IMR-90 (cell line): ENCODE measurements at regions not wholly inside any gene's neighbourhood (a gene's known extent, or its start where the extent isn't known, plus 50 kb on each side); places are given as distances from the start of the nearest gene placed in this dataset.

Source experiments
- ATAC-seq: fragments of 200-7000 bp; cut with Tn5 transposase; 2 replicates; pipeline ENCODE4 v1.9.1; 2020; ENCODE audit warnings: low read depth, mild to moderate bottlenecking, moderate library complexity
- BruUV-seq: library from RNA; stranded (reverse); fragments of 400-500 nt; replicated peaks from 2 replicates; lab custom pipeline; 2021; lab: Mats Ljungman, UMichigan
- CTCF ChIA-PET: fragments of 300-600 bp; formaldehyde crosslinking; extraction: SDS; loops from one replicate; lab custom pipeline; 2021; ENCODE audit warnings: antibody characterized with exemption; lab: Yijun Ruan, JAX
- POLR2A ChIA-PET: fragments of 300-600 bp; sonication (Branson Sonifier 250); formaldehyde crosslinking; loops from one replicate; lab custom pipeline; 2022; ENCODE audit warnings: antibody characterized with exemption; ENCODE audit not compliant: unreplicated experiment; lab: Charles Lee
- DNase-seq: peaks from one replicate; pipeline ENCODE4 v3.0.0; 2013
- H2AFZ ChIP-seq: replicated peaks from 2 replicates; pipeline ENCODE3; 2013; ENCODE audit warnings: low read length, mild to moderate bottlenecking; ENCODE audit not compliant: poor library complexity
- H2AK5ac ChIP-seq: 2 replicates; pipeline ENCODE4 v1.6.1; 2013; ENCODE audit warnings: low read depth, low read length, inconsistent platforms
- H2AK9ac ChIP-seq: replicated peaks from 2 replicates; pipeline ENCODE3; 2013; ENCODE audit warnings: mild to moderate bottlenecking, low read depth, low read length, moderate library complexity; ENCODE audit not compliant: poor library complexity
- H2BK120ac ChIP-seq: 2 replicates; pipeline ENCODE4 v1.6.1; 2013; ENCODE audit warnings: low read depth, low read length, inconsistent platforms
- H2BK15ac ChIP-seq: 3 replicates; pipeline ENCODE4 v1.6.1; 2013; ENCODE audit warnings: low read depth, low read length, inconsistent platforms
- H2BK20ac ChIP-seq: 2 replicates; pipeline ENCODE4 v1.6.1; 2013; ENCODE audit warnings: low read depth, mild to moderate bottlenecking, inconsistent platforms, low read length, moderate library complexity
- H2BK5ac ChIP-seq: 2 replicates; pipeline ENCODE4 v1.6.1; 2013; ENCODE audit warnings: mild to moderate bottlenecking, low read depth, low read length, inconsistent platforms; ENCODE audit not compliant: poor library complexity, severe bottlenecking
- H3K14ac ChIP-seq: replicated peaks from 2 replicates; pipeline ENCODE4 v1.6.1; 2013; ENCODE audit warnings: low read depth, low read length, inconsistent platforms
- H3K18ac ChIP-seq: 2 replicates; pipeline ENCODE4 v1.6.1; 2013; ENCODE audit warnings: low read depth, low read length, control low read depth
- H3K23ac ChIP-seq: 2 replicates; pipeline ENCODE4 v1.6.1; 2013; ENCODE audit warnings: low read depth, low read length, inconsistent platforms
- H3K27ac ChIP-seq: 2 replicates; pipeline ENCODE4 v1.5.1; 2013; ENCODE audit warnings: mild to moderate bottlenecking, control low read depth, low read length; ENCODE audit not compliant: insufficient read depth
- H3K27me3 ChIP-seq: 2 replicates; pipeline ENCODE4 v1.6.1; 2013; ENCODE audit warnings: low read length; ENCODE audit not compliant: control insufficient read depth, insufficient read depth
- H3K36me3 ChIP-seq: 2 replicates; pipeline ENCODE4 v1.6.1; 2013; ENCODE audit warnings: low read length, mixed read lengths; ENCODE audit not compliant: control insufficient read depth, insufficient read depth
- H3K4ac ChIP-seq: 2 replicates; pipeline ENCODE4 v1.6.1; 2013; ENCODE audit warnings: low read depth, low read length, inconsistent platforms
- H3K4me1 ChIP-seq: 2 replicates; pipeline ENCODE4 v1.6.1; 2013; ENCODE audit warnings: low read length, mixed read lengths; ENCODE audit not compliant: control insufficient read depth, insufficient read depth
- H3K4me2 ChIP-seq: 2 replicates; pipeline ENCODE4 v1.6.1; 2013; ENCODE audit warnings: low read depth, mild to moderate bottlenecking, control low read depth, low read length, moderate library complexity
- H3K4me3 ChIP-seq: 2 replicates; pipeline ENCODE4 v1.5.1; 2013; ENCODE audit warnings: low read depth, mild to moderate bottlenecking, control low read depth, low read length, moderate library complexity; ENCODE audit not compliant: insufficient read depth
- H3K56ac ChIP-seq: 2 replicates; pipeline ENCODE4 v1.6.1; 2013; ENCODE audit warnings: low read length, inconsistent platforms; ENCODE audit not compliant: insufficient read depth; ENCODE audit errors: extremely low read depth
- H3K79me1 ChIP-seq, 2 experiments: 2 replicates each; pipeline ENCODE4 v1.6.1; 2013; ENCODE audit warnings: low read length in 2 of 2, inconsistent platforms in 1 of 2, low read depth in 1 of 2
- H3K9ac ChIP-seq: 2 replicates; pipeline ENCODE4 v1.6.1; 2013; ENCODE audit warnings: low read depth, low read length, control low read depth
- H3K9me1 ChIP-seq: 2 replicates; pipeline ENCODE4 v1.6.1; 2013; ENCODE audit warnings: low read length, inconsistent platforms; ENCODE audit not compliant: insufficient read depth
- H3K9me3 ChIP-seq: 2 replicates; pipeline ENCODE4 v1.6.1; 2013; ENCODE audit warnings: low read length; ENCODE audit not compliant: control insufficient read depth, insufficient read depth
- H4K20me1 ChIP-seq: 2 replicates; pipeline ENCODE4 v1.6.1; 2013; ENCODE audit warnings: low read length, inconsistent platforms; ENCODE audit not compliant: insufficient read depth
- H4K5ac ChIP-seq: 2 replicates; pipeline ENCODE4 v1.6.1; 2013; ENCODE audit warnings: mild to moderate bottlenecking, low read depth, low read length, control low read depth
- H4K8ac ChIP-seq, 2 experiments: 2 replicates each; pipeline ENCODE4 v1.6.1; 2013; ENCODE audit warnings: low read depth in 2 of 2, low read length in 2 of 2, control low read depth in 1 of 2, inconsistent platforms in 1 of 2
- H4K91ac ChIP-seq: 2 replicates; pipeline ENCODE4 v1.6.1; 2013; ENCODE audit warnings: low read depth, low read length, inconsistent platforms; ENCODE audit not compliant: insufficient read depth
- BHLHE40 ChIP-seq: fragments of 150-350 bp; IDR thresholded peaks from 2 replicates; pipeline ENCODE4 v1.6.1; 2016; ENCODE audit warnings: mild to moderate bottlenecking, low read depth, low read length
- CEBPB ChIP-seq: IDR thresholded peaks from 2 replicates; pipeline ENCODE4 v1.6.1; 2012; ENCODE audit warnings: low read depth, low read length, improper control_type of control experiment
- CHD1 ChIP-seq: IDR thresholded peaks from 2 replicates; pipeline ENCODE4 v1.6.1; 2012; ENCODE audit warnings: low read depth, low read length, improper control_type of control experiment
- FOS ChIP-seq: fragments of 150-350 bp; IDR thresholded peaks from 2 replicates; pipeline ENCODE4 v1.6.1; 2016; ENCODE audit warnings: low read depth, low read length
- MAFK ChIP-seq: IDR thresholded peaks from 2 replicates; pipeline ENCODE4 v1.6.1; 2012; ENCODE audit warnings: low read depth, low read length, improper control_type of control experiment
- MAZ ChIP-seq: IDR thresholded peaks from 2 replicates; pipeline ENCODE4 v1.6.1; 2012; ENCODE audit warnings: low read depth, mild to moderate bottlenecking, low read length, improper control_type of control experiment, moderate library complexity, borderline replicate concordance
- MXI1 ChIP-seq: IDR thresholded peaks from 2 replicates; pipeline ENCODE4 v1.6.1; 2012; ENCODE audit warnings: low read depth, mild to moderate bottlenecking, low read length, moderate library complexity, borderline replicate concordance
- POLR2A ChIP-seq: IDR thresholded peaks from 2 replicates; pipeline ENCODE4 v1.6.1; 2012; ENCODE audit warnings: mild to moderate bottlenecking, low read depth, low read length
- RAD21 ChIP-seq: IDR thresholded peaks from 2 replicates; pipeline ENCODE4 v1.6.1; 2012; ENCODE audit warnings: low read length, improper control_type of control experiment
- RFX5 ChIP-seq: IDR thresholded peaks from 2 replicates; pipeline ENCODE4 v1.8.0; 2012; ENCODE audit warnings: low read depth, mild to moderate bottlenecking, low read length, moderate library complexity
- SMC3 ChIP-seq: fragments of 150-350 bp; IDR thresholded peaks from 2 replicates; pipeline ENCODE4 v1.6.1; 2016; ENCODE audit warnings: low read depth, mild to moderate bottlenecking, antibody characterized with exemption, low read length, moderate library complexity
- WGBS, 2 experiments: methylation state at CpG; one replicate each; pipeline versions ENCODE4 v1.1.5 to v1.1.7; 2013; ENCODE audit warnings: missing lambda C conversion rate in 2 of 2; ENCODE audit not compliant: insufficient read length in 1 of 2; ENCODE audit errors: extremely low coverage in 2 of 2; 5-methylcytosine and 5-hydroxymethylcytosine counted together
- dilution Hi-C: fragments of 300-500 bp; cut with HindIII; formaldehyde crosslinking; loops from one replicate; pipeline ENCODE4 v1.14.3; 2018; ENCODE audit warnings: low sequenced_read_pairs; ENCODE audit not compliant: unreplicated experiment
- in situ Hi-C: fragments of 300-500 bp; cut with MboI; formaldehyde crosslinking; loops from 3 replicates; pipeline ENCODE4 v1.14.3; 2019; ENCODE audit warnings: low sequenced_read_pairs, inconsistent platforms, mixed read lengths
- intact Hi-C: fragments of 100-400 bp; cut with micrococcal nuclease; formaldehyde crosslinking; loops from 2 replicates; pipeline ENCODE4 v1.10.0; 2022
- TF ChIP-seq, protein P1 (sequence below): conservative IDR thresholded peaks from 2 replicates; pipeline ENCODE4 v1.5.1; 2012; ENCODE audit warnings: mild to moderate bottlenecking, low read depth, low read length, improper control_type of control experiment
- TF ChIP-seq, protein P2 (sequence below): fragments of 150-350 bp; IDR thresholded peaks from 2 replicates; pipeline ENCODE4 v1.6.1; 2017; ENCODE audit warnings: mild to moderate bottlenecking, antibody characterized with exemption, low read length, low read depth

DNA sequence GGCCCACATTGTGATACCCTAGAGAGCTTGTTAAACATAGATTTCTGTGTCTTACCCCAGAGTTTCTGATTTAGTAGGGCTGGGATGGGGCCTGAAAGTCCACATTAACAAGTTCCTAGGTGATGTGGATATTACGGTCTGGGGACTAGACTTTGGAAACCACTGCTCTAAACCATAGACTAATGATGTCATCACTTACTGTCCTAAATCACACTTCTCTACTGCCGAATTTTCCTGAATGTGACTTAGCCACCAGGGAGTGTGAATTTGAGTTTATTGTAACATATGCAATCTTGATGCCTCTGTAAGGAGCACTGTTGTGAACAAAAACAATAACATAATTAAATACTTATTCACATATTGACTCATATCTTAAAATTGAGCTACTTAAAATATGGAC is 165.6 kb downstream of the BTBD3 start:
- no peak overlapping the region for H2BK5ac ChIP-seq
- ChIA-PET POLR2A (no interaction called here), CTCF (no interaction called here)
- DNase-seq: no peak
- no peak overlapping the region for H4K8ac ChIP-seq
- no TSS peak for BruUV-seq
- H3K9ac ChIP-seq: no peak overlapping the region
- H3K56ac ChIP-seq: no peak overlapping the region
- H3K4me1 ChIP-seq: no peaks in the 10 kb centered on the region
- H3K9me3 ChIP-seq: no peaks in the 10 kb centered on the region
- no peaks in the 10 kb centered on the region for H4K20me1 ChIP-seq
- H2BK15ac ChIP-seq: no peak overlapping the region
- no peaks in the 10 kb centered on the region for H3K36me3 ChIP-seq
- H3K23ac ChIP-seq: no peak overlapping the region
- in situ Hi-C loops: no loop called here
- H3K4me2 ChIP-seq: no peak overlapping the region
- H2BK20ac ChIP-seq: no peak overlapping the region
- H3K27ac ChIP-seq: no peak overlapping the region
- dilution Hi-C loops: no loop called here
- H3K9me1 ChIP-seq: no peaks in the 10 kb centered on the region
- no peak overlapping the region for H4K91ac ChIP-seq
- H3K18ac ChIP-seq: no peak overlapping the region
- H3K4me3 ChIP-seq: no peak overlapping the region
- no CpG with 5 or more reads among the region's 2 CpGs for WGBS, 2 experiments
- no peak for TF ChIP-seq MAZ
- TF ChIP-seq, protein P1, sequence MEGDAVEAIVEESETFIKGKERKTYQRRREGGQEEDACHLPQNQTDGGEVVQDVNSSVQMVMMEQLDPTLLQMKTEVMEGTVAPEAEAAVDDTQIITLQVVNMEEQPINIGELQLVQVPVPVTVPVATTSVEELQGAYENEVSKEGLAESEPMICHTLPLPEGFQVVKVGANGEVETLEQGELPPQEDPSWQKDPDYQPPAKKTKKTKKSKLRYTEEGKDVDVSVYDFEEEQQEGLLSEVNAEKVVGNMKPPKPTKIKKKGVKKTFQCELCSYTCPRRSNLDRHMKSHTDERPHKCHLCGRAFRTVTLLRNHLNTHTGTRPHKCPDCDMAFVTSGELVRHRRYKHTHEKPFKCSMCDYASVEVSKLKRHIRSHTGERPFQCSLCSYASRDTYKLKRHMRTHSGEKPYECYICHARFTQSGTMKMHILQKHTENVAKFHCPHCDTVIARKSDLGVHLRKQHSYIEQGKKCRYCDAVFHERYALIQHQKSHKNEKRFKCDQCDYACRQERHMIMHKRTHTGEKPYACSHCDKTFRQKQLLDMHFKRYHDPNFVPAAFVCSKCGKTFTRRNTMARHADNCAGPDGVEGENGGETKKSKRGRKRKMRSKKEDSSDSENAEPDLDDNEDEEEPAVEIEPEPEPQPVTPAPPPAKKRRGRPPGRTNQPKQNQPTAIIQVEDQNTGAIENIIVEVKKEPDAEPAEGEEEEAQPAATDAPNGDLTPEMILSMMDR: no peak
- no peak for TF ChIP-seq SMC3
- TF ChIP-seq CEBPB: no peak
- no peak for TF ChIP-seq RAD21
- TF ChIP-seq CHD1: no peak
- TF ChIP-seq MAFK: no peak
- no peak for TF ChIP-seq BHLHE40
- TF ChIP-seq POLR2A: no peak
- TF ChIP-seq MXI1: no peak
- no peak for TF ChIP-seq FOS
- no peak for TF ChIP-seq RFX5
- TF ChIP-seq, protein P2, sequence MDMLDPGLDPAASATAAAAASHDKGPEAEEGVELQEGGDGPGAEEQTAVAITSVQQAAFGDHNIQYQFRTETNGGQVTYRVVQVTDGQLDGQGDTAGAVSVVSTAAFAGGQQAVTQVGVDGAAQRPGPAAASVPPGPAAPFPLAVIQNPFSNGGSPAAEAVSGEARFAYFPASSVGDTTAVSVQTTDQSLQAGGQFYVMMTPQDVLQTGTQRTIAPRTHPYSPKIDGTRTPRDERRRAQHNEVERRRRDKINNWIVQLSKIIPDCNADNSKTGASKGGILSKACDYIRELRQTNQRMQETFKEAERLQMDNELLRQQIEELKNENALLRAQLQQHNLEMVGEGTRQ: no peak
- no peak overlapping the region for H4K5ac ChIP-seq
- intact Hi-C loops: no loop called here
- H2AK9ac ChIP-seq: no peak overlapping the region
- no peak for ATAC-seq
- no peaks in the 10 kb centered on the region for H3K79me1 ChIP-seq
- peaks cover 4% of the 10 kb centered on the region; the same call in 1 of the 2 replicates for H3K27me3 ChIP-seq
- H2AK5ac ChIP-seq: no peak overlapping the region
- no peak overlapping the region for H2AFZ ChIP-seq
- H2BK120ac ChIP-seq: no peak overlapping the region
- no peak overlapping the region for H3K14ac ChIP-seq
- no peak overlapping the region for H3K4ac ChIP-seq
